ENCODE measurements at regions not wholly inside any gene's neighbourhood (a gene's known extent, or its start where the extent isn't known, plus 50 kb on each side); places are given as distances from the start of the nearest gene placed in this dataset.
"Not testable (repeated sequence)": the region's sequence is repeated elsewhere in the genome, so short reads cannot be mapped to it uniquely, and the experiment has no call there.

DNA sequence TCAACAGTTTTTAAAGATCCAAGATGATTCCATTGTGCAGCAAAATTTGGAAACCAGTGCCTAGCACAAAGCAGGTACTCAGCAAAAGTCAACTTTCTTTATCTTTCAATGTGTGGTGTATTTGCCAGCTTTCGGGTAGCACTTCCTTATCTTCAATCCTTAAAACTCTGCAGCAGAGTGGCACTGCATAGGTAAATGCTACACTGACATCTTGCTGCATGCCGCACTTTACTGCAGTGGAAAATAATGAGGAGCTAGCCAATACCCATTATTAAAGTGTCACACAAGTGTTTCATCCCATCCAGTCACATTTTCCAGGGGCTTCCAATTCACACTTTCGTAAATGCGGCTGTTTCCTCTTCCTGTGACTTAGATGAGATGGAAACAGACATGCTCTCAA, 401.7 kb upstream of the SPATA31A3 start:
- not testable (repeated sequence) for TF ChIP-seq CTCF, EZH2, EZH2phosphoT487 (IDR thresholded peaks at IDR 0.05)
